GM10266 (cell line): ENCODE measurements at regions not wholly inside any gene's neighbourhood (a gene's known extent, or its start where the extent isn't known, plus 50 kb on each side); places are given as distances from the start of the nearest gene placed in this dataset.

ENCODE experiments used
- DNase-seq: peaks from one replicate; pipeline ENCODE4 v3.0.0; 2012; ENCODE audit errors: extremely low spot score
- TF ChIP-seq, protein P1 (sequence below): IDR thresholded peaks from 2 replicates; pipeline ENCODE4 v1.5.1; 2012; ENCODE audit warnings: mild to moderate bottlenecking, low read depth; ENCODE audit not compliant: control insufficient read depth, insufficient read depth; ENCODE audit errors: missing control alignments

DNA sequence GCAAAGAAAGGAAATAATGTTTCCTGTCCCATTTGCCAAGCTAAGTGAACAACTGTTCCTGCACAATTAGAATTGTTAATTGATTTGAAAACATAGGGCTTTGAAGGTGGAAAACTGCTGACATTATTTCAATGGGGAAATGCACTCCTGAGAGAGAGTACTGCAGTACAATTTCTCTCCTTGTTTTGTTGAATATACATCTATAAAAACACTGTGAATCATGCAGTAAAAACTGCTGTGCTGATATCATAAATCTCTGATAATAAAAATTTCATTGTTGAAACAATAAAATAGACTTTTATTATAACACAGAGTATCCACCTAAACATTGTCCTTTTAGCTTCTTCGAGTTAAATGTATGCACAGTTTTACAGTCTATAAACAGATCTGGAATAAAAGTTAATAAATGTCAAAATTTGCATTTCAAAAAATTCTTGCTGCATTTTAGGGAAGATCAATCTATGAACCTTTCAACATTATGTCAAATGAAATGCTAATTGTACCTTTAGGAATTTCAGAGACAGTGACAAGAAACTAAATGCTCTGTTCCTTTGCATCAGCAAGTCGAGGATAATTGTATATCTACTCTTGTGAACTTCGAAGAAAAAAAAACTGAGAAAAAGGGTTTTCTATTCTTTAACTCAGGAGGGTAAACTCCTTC lies 328.2 kb upstream of the DACH1 start:
- TF ChIP-seq, protein P1, sequence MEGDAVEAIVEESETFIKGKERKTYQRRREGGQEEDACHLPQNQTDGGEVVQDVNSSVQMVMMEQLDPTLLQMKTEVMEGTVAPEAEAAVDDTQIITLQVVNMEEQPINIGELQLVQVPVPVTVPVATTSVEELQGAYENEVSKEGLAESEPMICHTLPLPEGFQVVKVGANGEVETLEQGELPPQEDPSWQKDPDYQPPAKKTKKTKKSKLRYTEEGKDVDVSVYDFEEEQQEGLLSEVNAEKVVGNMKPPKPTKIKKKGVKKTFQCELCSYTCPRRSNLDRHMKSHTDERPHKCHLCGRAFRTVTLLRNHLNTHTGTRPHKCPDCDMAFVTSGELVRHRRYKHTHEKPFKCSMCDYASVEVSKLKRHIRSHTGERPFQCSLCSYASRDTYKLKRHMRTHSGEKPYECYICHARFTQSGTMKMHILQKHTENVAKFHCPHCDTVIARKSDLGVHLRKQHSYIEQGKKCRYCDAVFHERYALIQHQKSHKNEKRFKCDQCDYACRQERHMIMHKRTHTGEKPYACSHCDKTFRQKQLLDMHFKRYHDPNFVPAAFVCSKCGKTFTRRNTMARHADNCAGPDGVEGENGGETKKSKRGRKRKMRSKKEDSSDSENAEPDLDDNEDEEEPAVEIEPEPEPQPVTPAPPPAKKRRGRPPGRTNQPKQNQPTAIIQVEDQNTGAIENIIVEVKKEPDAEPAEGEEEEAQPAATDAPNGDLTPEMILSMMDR = no peak
- no peak for DNase-seq

DNA sequence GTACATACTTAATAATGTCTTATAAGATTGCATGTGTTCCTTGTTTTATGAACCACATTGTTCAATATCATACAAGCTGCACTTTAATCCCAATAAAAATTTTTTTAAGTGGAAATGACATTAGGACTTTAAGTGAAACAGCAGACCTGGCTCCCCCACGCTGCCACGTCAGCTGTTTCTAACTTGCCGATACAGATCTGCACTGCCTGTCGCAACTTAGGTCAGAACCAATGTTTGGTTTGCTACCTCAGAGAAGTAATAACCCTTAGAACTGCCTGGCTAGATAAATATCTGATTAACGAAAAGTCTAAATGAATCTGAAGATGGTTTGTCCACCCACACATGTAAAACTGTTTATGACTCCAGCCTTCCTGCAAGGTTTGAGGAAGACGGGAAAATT lies 327.5 kb upstream of the DACH1 start:
- TF ChIP-seq, protein P1 = no peak
- no peak for DNase-seq

- TF ChIP-seq, protein P1 = no peak
Measured at GRCh38 chr13:72186730-72187422, 319.9 kb upstream of the DACH1 start.

DNA sequence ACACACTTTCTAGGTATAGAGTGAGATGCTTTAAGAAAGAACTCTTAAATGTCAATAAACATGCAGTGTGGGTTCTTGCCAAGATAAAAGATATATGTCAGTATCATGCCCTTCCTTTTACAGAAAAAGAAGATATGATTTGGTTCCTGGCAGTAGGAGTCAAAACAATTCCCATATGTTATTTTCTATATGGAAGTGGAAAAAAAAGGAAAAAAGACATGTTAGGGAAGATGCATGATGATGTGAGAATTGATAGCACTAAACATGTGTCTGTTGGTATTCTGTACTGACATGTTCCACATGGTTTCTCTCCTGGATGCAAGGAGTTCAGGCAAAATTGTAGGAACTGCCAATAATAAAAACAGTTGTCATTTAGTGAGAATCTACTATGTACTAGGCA lies 318.8 kb upstream of the DACH1 start:
- DNase-seq = no peak
- TF ChIP-seq, protein P1 = no peak

More at GRCh38 chr13:72186730-72187422, 319.9 kb upstream of the DACH1 start:
- no peak for DNase-seq

- TF ChIP-seq, protein P1 = no peak
- DNase-seq = no peak
Measured at GRCh38 chr13:72181661-72182060, 314.7 kb upstream of the DACH1 start.

DNA sequence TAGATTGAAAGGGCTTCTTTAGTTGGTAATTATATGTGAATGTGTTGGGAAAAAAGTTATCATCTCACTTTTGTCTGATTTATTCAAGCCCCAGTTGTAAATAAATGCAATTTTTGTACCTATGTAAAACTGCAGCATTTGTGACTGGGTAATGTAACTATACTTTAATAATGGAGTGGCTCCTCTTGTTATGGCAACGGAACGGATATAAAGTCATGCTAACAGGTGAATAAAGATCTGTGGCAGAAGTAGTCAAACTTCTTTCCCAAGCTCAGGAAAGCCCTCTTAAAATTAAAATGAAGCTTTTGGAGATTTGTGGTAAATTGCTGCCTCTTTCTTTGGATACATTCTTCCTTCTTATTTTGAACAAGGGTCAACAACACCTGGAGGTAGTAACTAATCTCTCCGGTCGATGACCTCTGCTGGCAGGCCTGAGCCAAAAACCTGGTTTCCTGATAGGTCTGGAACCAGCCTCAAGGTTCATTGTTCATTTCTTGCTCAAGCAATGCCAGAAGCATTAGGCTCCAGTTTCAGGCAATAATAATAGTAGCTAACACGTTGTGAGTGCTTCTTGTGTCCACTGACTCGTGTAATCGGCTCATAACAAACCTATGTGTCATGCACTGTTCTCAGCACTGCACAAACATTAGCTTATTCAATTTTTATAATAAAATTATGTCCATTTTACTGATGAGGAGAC lies 313.4 kb upstream of the DACH1 start:
- DNase-seq = no peak
- TF ChIP-seq, protein P1 = no peak
